ENCODE measurements at regions not wholly inside any gene's neighbourhood (a gene's known extent, or its start where the extent isn't known, plus 50 kb on each side); places are given as distances from the start of the nearest gene placed in this dataset.

DNA sequence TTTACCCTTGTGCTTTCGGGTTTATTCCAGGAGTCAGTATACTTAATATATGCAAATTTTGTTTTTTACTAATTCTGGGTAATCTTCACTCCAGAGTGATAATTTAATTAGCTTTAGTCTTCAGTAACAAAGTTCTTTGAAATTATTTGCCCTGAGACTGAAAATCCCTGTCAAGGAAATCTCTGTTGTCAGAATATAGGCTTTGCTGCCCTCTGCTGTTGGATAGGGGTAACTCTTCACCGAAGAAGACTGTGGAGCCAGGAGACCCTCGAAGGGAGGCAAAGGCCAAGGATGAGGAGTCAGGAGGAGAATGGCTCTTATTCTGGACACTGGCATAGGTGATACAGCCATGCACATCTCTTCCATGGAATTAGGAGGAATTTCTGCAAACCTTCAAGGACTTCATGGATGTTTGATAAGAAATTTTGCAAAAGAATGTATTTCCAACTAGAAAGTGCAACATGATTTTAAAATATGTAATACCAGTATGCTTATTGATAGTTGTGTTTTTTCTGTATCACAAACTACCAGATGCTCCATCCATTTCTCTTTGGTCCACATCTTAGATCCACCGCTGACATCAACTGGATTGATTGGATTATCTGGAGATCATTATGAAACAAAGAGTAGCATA lies 182.3 kb downstream of the RDH14 start:
- H3K27ac ChIP-seq (ENCODE audit: control insufficient read depth, insufficient read depth, low read length) = no peak overlapping the region
- H3K4me3 ChIP-seq (ENCODE audit: control insufficient read depth in 2 of 3, extremely low read depth in 1 of 3, insufficient read depth in 2 of 3, low read depth in 1 of 3, low read length in 3 of 3) = no peak overlapping the region
- no peaks in the 10 kb centered on the region for H3K9me3 ChIP-seq (ENCODE audit: control insufficient read depth, low read depth, low read length)
- no peaks in the 10 kb centered on the region for H3K79me2 ChIP-seq (ENCODE audit: control insufficient read depth, insufficient read depth, low read length)
- H3K27me3 ChIP-seq (ENCODE audit: control insufficient read depth, extremely low read depth, insufficient read depth, low read length) = no peaks in the 10 kb centered on the region
- no peak overlapping the region for H3K9ac ChIP-seq (ENCODE audit: control insufficient read depth, extremely low read depth, insufficient read depth, low read length)
- no peaks in the 10 kb centered on the region for H4K20me1 ChIP-seq (ENCODE audit: control insufficient read depth, extremely low read depth, insufficient read depth, low read length)
- TF ChIP-seq, protein P1, sequence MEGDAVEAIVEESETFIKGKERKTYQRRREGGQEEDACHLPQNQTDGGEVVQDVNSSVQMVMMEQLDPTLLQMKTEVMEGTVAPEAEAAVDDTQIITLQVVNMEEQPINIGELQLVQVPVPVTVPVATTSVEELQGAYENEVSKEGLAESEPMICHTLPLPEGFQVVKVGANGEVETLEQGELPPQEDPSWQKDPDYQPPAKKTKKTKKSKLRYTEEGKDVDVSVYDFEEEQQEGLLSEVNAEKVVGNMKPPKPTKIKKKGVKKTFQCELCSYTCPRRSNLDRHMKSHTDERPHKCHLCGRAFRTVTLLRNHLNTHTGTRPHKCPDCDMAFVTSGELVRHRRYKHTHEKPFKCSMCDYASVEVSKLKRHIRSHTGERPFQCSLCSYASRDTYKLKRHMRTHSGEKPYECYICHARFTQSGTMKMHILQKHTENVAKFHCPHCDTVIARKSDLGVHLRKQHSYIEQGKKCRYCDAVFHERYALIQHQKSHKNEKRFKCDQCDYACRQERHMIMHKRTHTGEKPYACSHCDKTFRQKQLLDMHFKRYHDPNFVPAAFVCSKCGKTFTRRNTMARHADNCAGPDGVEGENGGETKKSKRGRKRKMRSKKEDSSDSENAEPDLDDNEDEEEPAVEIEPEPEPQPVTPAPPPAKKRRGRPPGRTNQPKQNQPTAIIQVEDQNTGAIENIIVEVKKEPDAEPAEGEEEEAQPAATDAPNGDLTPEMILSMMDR (optimal IDR thresholded peaks at IDR 0.05 in 1 of 3, IDR thresholded peaks at IDR 0.05 in 1 of 3, conservative IDR thresholded peaks at IDR 0.05 in 1 of 3; ENCODE audit: extremely low read depth in 1 of 3, insufficient read depth in 2 of 3, low read length in 3 of 3) = peak; percentile 70 to 76 (median 73)
- no peak for TF ChIP-seq EZH2 (IDR thresholded peaks at IDR 0.05; ENCODE audit: low read length)
- FAIRE-seq (peak; percentile 74), DNase-seq (ENCODE audit: low read depth, low spot score) (no peak)
- no peaks in the 10 kb centered on the region for H3K36me3 ChIP-seq (ENCODE audit: control insufficient read depth in 2 of 2, extremely low read depth in 1 of 2, insufficient read depth in 2 of 2, low read length in 2 of 2)
- peaks cover 4% of the 10 kb centered on the region for H3K4me1 ChIP-seq (ENCODE audit: control insufficient read depth, extremely low read depth, insufficient read depth, low read length)
- H2AFZ ChIP-seq (ENCODE audit: control insufficient read depth, low read length) = no peak overlapping the region
- H3K4me2 ChIP-seq (ENCODE audit: control insufficient read depth, extremely low read depth, insufficient read depth, low read depth, low read length) = no peak overlapping the region
- no peaks in the 10 kb centered on the region for H3K9me1 ChIP-seq (ENCODE audit: control insufficient read depth, extremely low read depth, insufficient read depth, low read length)
- dilution Hi-C loops (cut with MboI; ENCODE audit: extremely low pct_ligation_motif_present, low sequenced_read_pairs) = no loop called here

DNA sequence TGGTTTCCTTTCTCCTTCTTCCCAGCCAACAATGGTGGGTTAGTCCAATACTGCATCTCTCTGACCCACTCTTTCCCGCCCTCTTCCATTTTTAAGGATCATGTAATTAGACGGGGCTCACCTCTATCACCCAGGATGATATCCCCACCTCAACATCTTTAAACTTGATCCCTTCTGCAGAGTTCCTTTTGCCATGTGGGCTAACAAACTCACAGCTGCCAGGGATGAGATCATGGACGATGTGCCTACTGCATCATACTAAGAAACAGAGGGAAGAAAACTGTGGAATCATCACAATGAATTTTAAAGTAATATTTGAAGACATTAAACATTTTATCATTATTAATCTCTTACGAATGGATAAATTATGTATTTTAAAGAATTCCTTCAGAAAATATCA lies 183.5 kb downstream of the RDH14 start:
- H3K9ac ChIP-seq (ENCODE audit: control insufficient read depth, extremely low read depth, insufficient read depth, low read length) = no peak overlapping the region

More for the DNA sequence above, 183.5 kb downstream of the RDH14 start:
- H3K9me3 ChIP-seq (ENCODE audit: control insufficient read depth, low read depth, low read length) = no peaks in the 10 kb centered on the region
- FAIRE-seq = no peak
- H2AFZ ChIP-seq (ENCODE audit: control insufficient read depth, low read length) = no peak overlapping the region
- H3K36me3 ChIP-seq (ENCODE audit: control insufficient read depth in 2 of 2, extremely low read depth in 1 of 2, insufficient read depth in 2 of 2, low read length in 2 of 2) = no peaks in the 10 kb centered on the region
- H3K27ac ChIP-seq (ENCODE audit: control insufficient read depth, insufficient read depth, low read length) = no peak overlapping the region
- no peak overlapping the region for H3K4me3 ChIP-seq (ENCODE audit: control insufficient read depth in 2 of 3, extremely low read depth in 1 of 3, insufficient read depth in 2 of 3, low read depth in 1 of 3, low read length in 3 of 3)
- H3K4me1 ChIP-seq (ENCODE audit: control insufficient read depth, extremely low read depth, insufficient read depth, low read length) = peaks cover 9% of the 10 kb centered on the region
- TF ChIP-seq EZH2 (IDR thresholded peaks at IDR 0.05; ENCODE audit: low read length) = no peak
- TF ChIP-seq, protein P1 (optimal IDR thresholded peaks at IDR 0.05 in 1 of 3, IDR thresholded peaks at IDR 0.05 in 1 of 3, conservative IDR thresholded peaks at IDR 0.05 in 1 of 3; ENCODE audit: extremely low read depth in 1 of 3, insufficient read depth in 2 of 3, low read length in 3 of 3) = no peak
- DNase-seq (ENCODE audit: low read depth, low spot score) = no peak
- no peaks in the 10 kb centered on the region for H3K79me2 ChIP-seq (ENCODE audit: control insufficient read depth, insufficient read depth, low read length)
- no peaks in the 10 kb centered on the region for H3K27me3 ChIP-seq (ENCODE audit: control insufficient read depth, extremely low read depth, insufficient read depth, low read length)
- H3K4me2 ChIP-seq (ENCODE audit: control insufficient read depth, extremely low read depth, insufficient read depth, low read depth, low read length) = no peak overlapping the region
- H4K20me1 ChIP-seq (ENCODE audit: control insufficient read depth, extremely low read depth, insufficient read depth, low read length) = no peaks in the 10 kb centered on the region
- dilution Hi-C loops (cut with MboI; ENCODE audit: extremely low pct_ligation_motif_present, low sequenced_read_pairs) = no loop called here
- H3K9me1 ChIP-seq (ENCODE audit: control insufficient read depth, extremely low read depth, insufficient read depth, low read length) = no peaks in the 10 kb centered on the region

Data from keratinocyte (primary cell).